Hepatocyte (in vitro differentiated cells): ENCODE measurements at regions not wholly inside any gene's neighbourhood (a gene's known extent, or its start where the extent isn't known, plus 50 kb on each side); places are given as distances from the start of the nearest gene placed in this dataset.

Experiments
- EZH2 ChIP-seq: fragments of 200-600 bp; sonication (generic); IDR thresholded peaks from 2 replicates; pipeline ENCODE4 v1.6.1; 2016; ENCODE audit warnings: antibody characterized with exemption, mild to moderate bottlenecking, borderline replicate concordance
- EZH2phosphoT487 ChIP-seq: fragments of 200-600 bp; sonication (generic); IDR thresholded peaks from one replicate; pipeline ENCODE4 v1.6.1; 2018; ENCODE audit warnings: antibody characterized with exemption, mild to moderate bottlenecking, low read depth, moderate library complexity; ENCODE audit not compliant: unreplicated experiment, severe bottlenecking
- TF ChIP-seq, protein P1 (sequence below): fragments of 200-600 bp; sonication (generic); IDR thresholded peaks from 2 replicates; pipeline ENCODE4 v1.5.1; 2016; ENCODE audit warnings: antibody characterized with exemption, mild to moderate bottlenecking; ENCODE audit not compliant: poor library complexity

DNA sequence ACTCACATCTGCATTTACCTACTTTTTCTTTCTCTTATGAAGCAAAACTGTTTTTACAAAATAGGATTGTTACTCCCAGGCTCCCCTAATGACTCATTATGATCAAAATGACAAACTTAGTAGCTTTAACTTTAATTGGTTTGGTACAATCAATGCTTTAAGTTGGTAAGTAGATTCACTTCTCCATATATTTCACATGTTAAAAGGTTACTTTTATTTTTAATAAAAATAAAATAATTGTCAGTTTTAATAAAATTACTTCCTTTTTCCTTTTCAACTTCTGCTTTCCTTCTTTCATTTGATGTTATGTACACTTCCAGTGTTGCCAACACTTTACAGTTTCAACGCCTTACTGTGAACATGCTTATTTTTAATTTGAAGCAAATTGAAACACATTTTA lies 477.6 kb downstream of the SETD4 start:
- TF ChIP-seq EZH2phosphoT487, result no peak
- TF ChIP-seq, protein P1, sequence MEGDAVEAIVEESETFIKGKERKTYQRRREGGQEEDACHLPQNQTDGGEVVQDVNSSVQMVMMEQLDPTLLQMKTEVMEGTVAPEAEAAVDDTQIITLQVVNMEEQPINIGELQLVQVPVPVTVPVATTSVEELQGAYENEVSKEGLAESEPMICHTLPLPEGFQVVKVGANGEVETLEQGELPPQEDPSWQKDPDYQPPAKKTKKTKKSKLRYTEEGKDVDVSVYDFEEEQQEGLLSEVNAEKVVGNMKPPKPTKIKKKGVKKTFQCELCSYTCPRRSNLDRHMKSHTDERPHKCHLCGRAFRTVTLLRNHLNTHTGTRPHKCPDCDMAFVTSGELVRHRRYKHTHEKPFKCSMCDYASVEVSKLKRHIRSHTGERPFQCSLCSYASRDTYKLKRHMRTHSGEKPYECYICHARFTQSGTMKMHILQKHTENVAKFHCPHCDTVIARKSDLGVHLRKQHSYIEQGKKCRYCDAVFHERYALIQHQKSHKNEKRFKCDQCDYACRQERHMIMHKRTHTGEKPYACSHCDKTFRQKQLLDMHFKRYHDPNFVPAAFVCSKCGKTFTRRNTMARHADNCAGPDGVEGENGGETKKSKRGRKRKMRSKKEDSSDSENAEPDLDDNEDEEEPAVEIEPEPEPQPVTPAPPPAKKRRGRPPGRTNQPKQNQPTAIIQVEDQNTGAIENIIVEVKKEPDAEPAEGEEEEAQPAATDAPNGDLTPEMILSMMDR, result no peak
- no peak for TF ChIP-seq EZH2
